ENCODE measurements at regions not wholly inside any gene's neighbourhood (a gene's known extent, or its start where the extent isn't known, plus 50 kb on each side); places are given as distances from the start of the nearest gene placed in this dataset.

DNA sequence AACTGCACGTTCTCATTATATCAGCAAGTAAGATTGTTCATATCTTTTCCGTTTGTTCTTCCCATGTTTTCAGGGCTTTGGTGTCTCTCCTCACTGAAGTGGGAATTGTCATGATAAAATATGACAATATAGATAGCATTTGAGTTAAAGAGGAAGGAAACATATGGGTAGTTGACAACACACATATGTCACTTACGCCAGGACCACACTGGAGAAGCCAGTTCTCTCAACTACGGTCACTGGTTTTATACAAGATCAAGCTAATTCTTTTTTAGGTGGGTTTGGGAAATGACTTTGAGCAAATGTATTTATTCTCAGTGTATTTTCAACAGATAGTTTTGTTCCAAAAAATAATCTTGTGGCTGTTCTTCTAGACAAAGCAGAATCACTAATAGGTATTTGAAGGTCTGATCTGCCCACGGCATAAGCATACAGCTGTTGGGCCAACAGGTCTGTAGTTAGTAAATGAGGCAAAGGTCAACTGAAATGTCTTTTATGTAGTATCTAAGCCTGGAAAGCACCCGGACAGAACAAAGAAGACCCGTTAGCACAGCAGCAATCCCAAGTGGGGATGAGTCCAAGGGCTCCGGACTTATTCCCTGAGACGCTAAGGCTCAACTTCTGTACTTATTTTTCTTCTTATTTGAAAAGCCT is 433.6 kb upstream of the ZP4 start:
- H3K27ac ChIP-seq (ENCODE audit: low read depth in 1 of 2, low read length in 1 of 2) = no peak overlapping the region

DNA sequence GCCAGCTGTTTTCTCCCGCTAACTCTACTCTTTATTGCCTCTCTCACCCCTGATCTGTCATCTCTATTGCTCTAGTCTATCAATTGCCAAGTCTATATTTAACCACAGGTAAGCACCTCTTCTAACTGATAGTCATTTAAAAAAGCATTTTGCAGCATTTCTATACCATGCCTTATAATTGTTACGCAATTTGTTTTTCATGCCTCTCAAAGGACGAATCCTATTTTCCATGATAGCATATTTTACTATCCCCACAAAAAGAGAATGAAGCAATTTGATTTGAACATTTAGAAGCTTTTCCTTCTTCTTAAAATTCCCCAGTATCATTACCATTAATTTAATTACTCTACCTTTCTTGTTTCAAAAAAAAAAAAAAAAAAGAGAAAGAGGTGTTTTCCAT is 432.8 kb upstream of the ZP4 start:
- Histone ChIP-seq H3K27me3 (ENCODE audit: control insufficient read depth in 2 of 2, insufficient read depth in 1 of 2, low read length in 1 of 2) (no peaks in the 10 kb centered on the region), H3K4me3 (ENCODE audit: low read length in 2 of 2) (no peak overlapping the region), H3K9me3 (ENCODE audit: control insufficient read depth in 2 of 2, insufficient read depth in 1 of 2, low read length in 1 of 2) (peaks cover 2 to 5% of the 10 kb centered on the region in 2 donors), H3K27ac (ENCODE audit: low read depth in 1 of 2, low read length in 1 of 2) (no peak overlapping the region), H3K36me3 (ENCODE audit: control insufficient read depth in 2 of 2, insufficient read depth in 2 of 2, low read length in 1 of 2) (no peaks in the 10 kb centered on the region), H3K4me1 (ENCODE audit: control insufficient read depth in 2 of 2, insufficient read depth in 2 of 2, low read length in 2 of 2) (no peaks in the 10 kb centered on the region)
- WGBS = 96% methylated on average over 3 of the region's 3 CpGs
- no peak for DNase-seq (ENCODE audit: low read depth in 6 of 9, low spot score in 9 of 9)

More for the DNA sequence above, 433.6 kb upstream of the ZP4 start:
- no peak for DNase-seq (ENCODE audit: low read depth in 6 of 9, low spot score in 9 of 9)
- no peak overlapping the region for H3K4me3 ChIP-seq (ENCODE audit: low read length in 2 of 2)
- no peaks in the 10 kb centered on the region for H3K4me1 ChIP-seq (ENCODE audit: control insufficient read depth in 2 of 2, insufficient read depth in 2 of 2, low read length in 2 of 2)
- peaks cover 2 to 5% of the 10 kb centered on the region in 2 donors for H3K9me3 ChIP-seq (ENCODE audit: control insufficient read depth in 2 of 2, insufficient read depth in 1 of 2, low read length in 1 of 2)
- no peaks in the 10 kb centered on the region for H3K27me3 ChIP-seq (ENCODE audit: control insufficient read depth in 2 of 2, insufficient read depth in 1 of 2, low read length in 1 of 2)
- no peaks in the 10 kb centered on the region for H3K36me3 ChIP-seq (ENCODE audit: control insufficient read depth in 2 of 2, insufficient read depth in 2 of 2, low read length in 1 of 2)
- WGBS = 62% methylated on average over 9 of the region's 9 CpGs

DNA sequence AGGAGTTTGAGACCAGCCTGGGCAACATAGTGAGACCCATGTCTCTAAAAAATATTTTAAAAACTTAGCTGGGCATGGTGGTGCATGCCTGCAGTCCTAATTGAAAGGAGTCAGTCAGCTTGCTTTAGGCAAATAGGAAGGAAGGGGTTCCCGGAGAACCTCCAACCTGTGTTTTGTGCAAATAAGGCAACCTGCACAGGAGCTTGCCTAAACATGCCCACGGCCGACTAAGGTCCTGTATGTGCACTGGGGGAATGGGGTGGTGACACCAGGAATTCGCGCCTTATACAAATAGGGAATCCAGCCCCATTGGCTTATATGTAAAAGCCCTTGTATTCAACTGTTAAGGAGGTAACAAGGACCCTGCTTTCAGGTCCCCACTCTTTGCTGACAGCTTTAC is 429.2 kb upstream of the ZP4 start:
- no peak for DNase-seq (ENCODE audit: low read depth in 6 of 9, low spot score in 9 of 9)
- Histone ChIP-seq H3K4me1 (ENCODE audit: control insufficient read depth in 2 of 2, insufficient read depth in 2 of 2, low read length in 2 of 2) (no peaks in the 10 kb centered on the region), H3K9me3 (ENCODE audit: control insufficient read depth in 2 of 2, insufficient read depth in 1 of 2, low read length in 1 of 2) (peaks cover 0 to 2% of the 10 kb centered on the region in 2 donors), H3K36me3 (ENCODE audit: control insufficient read depth in 2 of 2, insufficient read depth in 2 of 2, low read length in 1 of 2) (no peaks in the 10 kb centered on the region), H3K27ac (ENCODE audit: low read depth in 1 of 2, low read length in 1 of 2) (no peak overlapping the region), H3K4me3 (ENCODE audit: low read length in 2 of 2) (no peak overlapping the region), H3K27me3 (ENCODE audit: control insufficient read depth in 2 of 2, insufficient read depth in 1 of 2, low read length in 1 of 2) (no peaks in the 10 kb centered on the region)
- WGBS = 78% methylated on average over 5 of the region's 5 CpGs

DNA sequence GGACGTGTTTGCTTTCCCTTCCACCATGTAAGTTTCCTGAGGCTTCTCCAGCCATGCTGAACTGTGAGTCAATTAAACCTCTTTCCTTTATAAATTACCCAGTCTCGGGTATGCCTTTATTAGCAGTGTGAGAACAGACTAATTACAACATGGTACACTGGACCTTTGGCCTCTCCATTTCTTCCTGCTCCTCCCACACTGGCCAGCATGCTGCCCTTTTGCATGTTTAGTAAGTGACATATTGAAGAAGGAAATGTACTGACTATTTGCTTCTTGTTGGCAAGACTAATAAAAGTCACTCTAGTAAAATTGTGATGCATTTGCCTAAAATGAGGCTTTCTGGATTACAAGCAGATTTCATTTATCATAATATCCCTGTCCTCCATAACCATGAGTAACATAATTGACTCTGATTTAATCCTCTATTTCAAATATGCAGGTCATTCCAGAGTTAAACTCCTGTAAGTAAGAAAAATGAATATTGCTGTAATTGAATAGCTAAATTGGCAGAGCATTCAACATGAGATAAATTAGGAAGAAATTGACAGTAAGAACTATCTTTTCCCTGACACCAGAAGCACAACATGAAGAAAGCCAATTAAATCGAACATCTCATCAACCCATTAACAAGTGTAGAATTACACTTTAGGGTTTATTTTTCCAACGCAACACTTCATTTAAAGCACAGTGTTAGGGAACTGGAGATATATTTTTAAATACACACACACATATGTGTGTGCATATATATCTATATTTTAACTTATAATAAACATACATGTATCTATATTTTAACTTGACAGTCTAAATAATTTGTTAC is 427.8 kb upstream of the ZP4 start:
- no peak overlapping the region for H3K27ac ChIP-seq (ENCODE audit: low read depth in 1 of 2, low read length in 1 of 2)
- H3K4me3 ChIP-seq (ENCODE audit: low read length in 2 of 2) = no peak overlapping the region
- no peaks in the 10 kb centered on the region for H3K27me3 ChIP-seq (ENCODE audit: control insufficient read depth in 2 of 2, insufficient read depth in 1 of 2, low read length in 1 of 2)
- no peaks in the 10 kb centered on the region for H3K4me1 ChIP-seq (ENCODE audit: control insufficient read depth in 2 of 2, insufficient read depth in 2 of 2, low read length in 2 of 2)
- no peak for DNase-seq (ENCODE audit: low read depth in 6 of 9, low spot score in 9 of 9)
- 89% methylated on average over 4 of the region's 4 CpGs for WGBS
- peaks cover 0 to 2% of the 10 kb centered on the region in 2 donors for H3K9me3 ChIP-seq (ENCODE audit: control insufficient read depth in 2 of 2, insufficient read depth in 1 of 2, low read length in 1 of 2)
- H3K36me3 ChIP-seq (ENCODE audit: control insufficient read depth in 2 of 2, insufficient read depth in 2 of 2, low read length in 1 of 2) = no peaks in the 10 kb centered on the region

DNA sequence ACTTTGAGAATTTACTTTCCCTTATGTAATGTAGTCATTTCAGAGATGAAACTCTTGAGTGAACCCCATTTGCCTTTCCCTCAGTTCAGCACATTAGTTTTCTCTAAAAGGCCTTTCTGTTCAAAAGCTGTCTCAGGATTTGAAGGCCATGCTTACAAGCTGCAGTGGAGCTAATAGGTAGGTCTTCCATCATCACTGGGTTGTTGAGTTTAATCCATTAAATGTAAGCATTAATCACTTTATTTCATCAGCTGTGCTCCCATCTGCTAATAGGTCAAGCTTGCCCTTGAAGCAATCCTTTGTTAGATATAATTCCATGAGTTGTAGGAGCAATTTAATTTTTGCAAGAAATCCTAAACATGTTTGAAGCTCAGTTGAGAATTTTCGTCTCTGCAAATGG is 422.2 kb upstream of the ZP4 start:
- no peak overlapping the region for H3K27ac ChIP-seq (ENCODE audit: low read depth in 1 of 2, low read length in 1 of 2)
- H3K4me1 ChIP-seq (ENCODE audit: control insufficient read depth in 2 of 2, insufficient read depth in 2 of 2, low read length in 2 of 2) = no peaks in the 10 kb centered on the region

DNA sequence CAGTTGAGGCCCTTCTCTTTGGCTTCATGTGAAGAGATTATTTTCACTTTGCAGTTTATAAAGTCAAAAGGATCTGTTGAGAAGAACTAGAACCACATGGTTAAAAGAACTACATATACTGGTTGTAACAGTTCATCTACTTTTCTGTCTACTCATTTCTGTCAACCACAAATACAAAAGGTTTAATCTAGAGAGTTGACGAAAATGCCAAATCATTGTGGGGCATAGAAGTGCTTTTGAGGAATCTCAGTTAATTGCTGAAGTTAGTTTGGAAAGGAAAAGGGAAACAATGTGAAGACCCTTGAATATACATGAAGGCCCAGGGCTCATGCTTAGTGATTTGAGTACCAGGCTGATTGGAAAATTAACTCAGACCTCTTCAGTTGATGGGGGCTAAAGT is 415.7 kb upstream of the ZP4 start:
- no peaks in the 10 kb centered on the region for H3K36me3 ChIP-seq (ENCODE audit: control insufficient read depth in 2 of 2, insufficient read depth in 2 of 2, low read length in 1 of 2)
- H3K4me3 ChIP-seq (ENCODE audit: low read length in 2 of 2) = no peak overlapping the region
- no peaks in the 10 kb centered on the region for H3K27me3 ChIP-seq (ENCODE audit: control insufficient read depth in 2 of 2, insufficient read depth in 1 of 2, low read length in 1 of 2)
- H3K4me1 ChIP-seq (ENCODE audit: control insufficient read depth in 2 of 2, insufficient read depth in 2 of 2, low read length in 2 of 2) = no peaks in the 10 kb centered on the region
- H3K27ac ChIP-seq (ENCODE audit: low read depth in 1 of 2, low read length in 1 of 2) = no peak overlapping the region
- no peaks in the 10 kb centered on the region for H3K9me3 ChIP-seq (ENCODE audit: control insufficient read depth in 2 of 2, insufficient read depth in 1 of 2, low read length in 1 of 2)
- no peak for DNase-seq (ENCODE audit: low read depth in 6 of 9, low spot score in 9 of 9)
- 28% methylated on average over 1 of the region's 1 CpG for WGBS

More for the DNA sequence above, 422.2 kb upstream of the ZP4 start:
- 91% methylated on average over 1 of the region's 1 CpG for WGBS
- H3K9me3 ChIP-seq (ENCODE audit: control insufficient read depth in 2 of 2, insufficient read depth in 1 of 2, low read length in 1 of 2) = no peaks in the 10 kb centered on the region
- H3K36me3 ChIP-seq (ENCODE audit: control insufficient read depth in 2 of 2, insufficient read depth in 2 of 2, low read length in 1 of 2) = no peaks in the 10 kb centered on the region
- no peaks in the 10 kb centered on the region for H3K27me3 ChIP-seq (ENCODE audit: control insufficient read depth in 2 of 2, insufficient read depth in 1 of 2, low read length in 1 of 2)
- no peak for DNase-seq (ENCODE audit: low read depth in 6 of 9, low spot score in 9 of 9)
- H3K4me3 ChIP-seq (ENCODE audit: low read length in 2 of 2) = no peak overlapping the region

DNA sequence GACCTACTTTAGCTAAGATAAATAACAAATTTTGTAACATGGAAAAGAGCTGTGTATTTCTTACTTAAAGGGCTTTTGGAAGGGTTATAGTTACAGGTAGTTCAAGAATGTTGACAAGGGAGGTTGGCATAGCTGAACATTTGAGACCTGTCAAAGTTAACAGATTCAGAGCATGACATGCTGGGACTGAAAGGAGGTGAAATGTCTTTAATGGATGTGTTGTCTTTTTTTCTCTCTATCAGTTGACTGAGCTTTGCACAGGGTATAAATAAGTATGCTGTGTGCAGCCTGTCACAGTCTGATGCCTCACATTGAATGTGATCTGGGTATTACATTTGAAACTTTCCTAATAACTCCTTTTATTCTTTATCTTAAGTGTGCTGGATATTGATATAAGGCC is 411.9 kb upstream of the ZP4 start:
- Histone ChIP-seq H3K4me3 (ENCODE audit: low read length in 2 of 2) (no peak overlapping the region), H3K27me3 (ENCODE audit: control insufficient read depth in 2 of 2, insufficient read depth in 1 of 2, low read length in 1 of 2) (no peaks in the 10 kb centered on the region), H3K4me1 (ENCODE audit: control insufficient read depth in 2 of 2, insufficient read depth in 2 of 2, low read length in 2 of 2) (no peaks in the 10 kb centered on the region), H3K9me3 (ENCODE audit: control insufficient read depth in 2 of 2, insufficient read depth in 1 of 2, low read length in 1 of 2) (no peaks in the 10 kb centered on the region), H3K27ac (ENCODE audit: low read depth in 1 of 2, low read length in 1 of 2) (no peak overlapping the region), H3K36me3 (ENCODE audit: control insufficient read depth in 2 of 2, insufficient read depth in 2 of 2, low read length in 1 of 2) (no peaks in the 10 kb centered on the region)
- no peak for DNase-seq (ENCODE audit: low read depth in 6 of 9, low spot score in 9 of 9)

DNA sequence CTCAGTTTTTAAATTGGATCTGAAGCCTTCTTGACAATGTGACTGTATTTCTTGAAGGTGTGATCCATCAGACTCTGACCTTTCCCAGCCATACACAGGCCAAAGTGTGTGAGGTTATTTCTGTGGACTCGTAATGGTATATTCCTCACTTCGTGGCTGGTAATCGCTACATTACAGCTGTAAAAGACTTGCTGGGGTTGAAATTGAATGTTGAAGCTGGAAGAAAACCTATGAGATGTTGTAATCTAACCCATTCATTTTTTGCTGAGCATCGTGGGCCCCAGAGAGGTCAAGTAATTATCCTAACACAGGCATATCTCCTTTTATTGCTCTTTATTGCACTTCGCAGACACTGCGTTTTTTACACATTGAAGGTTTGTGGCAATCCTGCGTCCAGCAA is 405.6 kb upstream of the ZP4 start:
- Histone ChIP-seq H3K4me3 (ENCODE audit: low read length in 2 of 2) (no peak overlapping the region), H3K27ac (ENCODE audit: low read depth in 1 of 2, low read length in 1 of 2) (no peak overlapping the region), H3K36me3 (ENCODE audit: control insufficient read depth in 2 of 2, insufficient read depth in 2 of 2, low read length in 1 of 2) (no peaks in the 10 kb centered on the region), H3K27me3 (ENCODE audit: control insufficient read depth in 2 of 2, insufficient read depth in 1 of 2, low read length in 1 of 2) (no peaks in the 10 kb centered on the region), H3K4me1 (ENCODE audit: control insufficient read depth in 2 of 2, insufficient read depth in 2 of 2, low read length in 2 of 2) (no peaks in the 10 kb centered on the region), H3K9me3 (ENCODE audit: control insufficient read depth in 2 of 2, insufficient read depth in 1 of 2, low read length in 1 of 2) (peaks cover 0 to 2% of the 10 kb centered on the region in 2 donors)
- DNase-seq (ENCODE audit: low read depth in 6 of 9, low spot score in 9 of 9) = no peak
- WGBS = 94% methylated on average over 7 of the region's 7 CpGs

DNA sequence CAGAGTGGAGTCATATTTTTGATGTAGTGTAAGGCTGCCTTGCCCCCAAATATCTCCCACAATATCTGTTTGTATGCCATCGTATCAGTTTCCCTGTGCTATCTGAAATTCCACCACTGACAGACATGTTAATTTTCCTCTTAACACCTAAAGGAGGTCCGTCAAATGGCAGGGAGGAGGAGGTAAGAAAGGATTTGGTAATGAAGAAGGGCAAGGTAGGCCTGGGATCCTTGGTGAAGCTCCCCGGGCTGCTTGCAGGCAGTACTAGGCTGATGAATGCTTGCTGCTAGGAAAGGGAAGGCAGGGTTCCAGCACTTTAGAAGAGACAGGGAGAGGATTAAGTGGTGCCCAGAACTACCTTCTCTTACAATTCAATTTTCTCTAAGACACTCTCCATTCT is 402.4 kb upstream of the ZP4 start:
- no peaks in the 10 kb centered on the region for H3K27me3 ChIP-seq (ENCODE audit: control insufficient read depth in 2 of 2, insufficient read depth in 1 of 2, low read length in 1 of 2)
- H3K4me1 ChIP-seq (ENCODE audit: control insufficient read depth in 2 of 2, insufficient read depth in 2 of 2, low read length in 2 of 2) = no peaks in the 10 kb centered on the region
- H3K36me3 ChIP-seq (ENCODE audit: control insufficient read depth in 2 of 2, insufficient read depth in 2 of 2, low read length in 1 of 2) = no peaks in the 10 kb centered on the region
- WGBS = 96% methylated on average over 3 of the region's 3 CpGs
- no peak for DNase-seq (ENCODE audit: low read depth in 6 of 9, low spot score in 9 of 9)
- H3K27ac ChIP-seq (ENCODE audit: low read depth in 1 of 2, low read length in 1 of 2) = no peak overlapping the region
- H3K4me3 ChIP-seq (ENCODE audit: low read length in 2 of 2) = no peak overlapping the region
- peaks cover 0 to 2% of the 10 kb centered on the region in 2 donors for H3K9me3 ChIP-seq (ENCODE audit: control insufficient read depth in 2 of 2, insufficient read depth in 1 of 2, low read length in 1 of 2)

Measured in thymus (tissue), 11 donors.